DND-41 (cell line): ENCODE measurements at regions not wholly inside any gene's neighbourhood (a gene's known extent, or its start where the extent isn't known, plus 50 kb on each side); places are given as distances from the start of the nearest gene placed in this dataset.
"Not testable (repeated sequence)": the region's sequence is repeated elsewhere in the genome, so short reads cannot be mapped to it uniquely, and the experiment has no call there.

Experiments
- ATAC-seq: fragments of 200-7000 bp; cut with Tn5 transposase; 3 replicates; pipeline ENCODE4 v1.9.1; 2021; ENCODE audit warnings: low read depth; ENCODE audit not compliant: insufficient read depth
- DNase-seq: peaks from one replicate; pipeline ENCODE4 v3.0.0-alpha.2; 2020
- H2AFZ ChIP-seq: 2 replicates; pipeline ENCODE4 v1.6.0; 2012; ENCODE audit warnings: low read depth, low read length
- H3K27ac ChIP-seq: 2 replicates; pipeline ENCODE4 v1.5.1; 2012; ENCODE audit warnings: low read length, inconsistent platforms
- H3K27me3 ChIP-seq: fragments of 200-600 bp; sonication (generic); 2 replicates; pipeline ENCODE4 v1.6.0; 2012; ENCODE audit warnings: low read length, mild to moderate bottlenecking, inconsistent platforms; ENCODE audit not compliant: insufficient read depth, poor library complexity
- H3K36me3 ChIP-seq: 2 replicates; pipeline ENCODE4 v1.5.1; 2012; ENCODE audit warnings: low read length, inconsistent platforms; ENCODE audit not compliant: insufficient read depth
- H3K4me1 ChIP-seq: 2 replicates; pipeline ENCODE4 v1.5.1; 2012; ENCODE audit warnings: mild to moderate bottlenecking, low read length; ENCODE audit not compliant: insufficient read depth
- H3K4me2 ChIP-seq: 2 replicates; pipeline ENCODE4 v1.6.0; 2012; ENCODE audit warnings: mild to moderate bottlenecking, moderate library complexity, low read length, inconsistent platforms; ENCODE audit not compliant: insufficient read depth
- H3K4me3 ChIP-seq, 2 experiments: fragments of 200-600 bp in 1 of 2; shearing (Covaris generic) in 1 of 2; 2 replicates each; pipeline ENCODE4 v1.5.1; 2012 to 2016; ENCODE audit warnings: inconsistent platforms in 2 of 2, low read length in 2 of 2, mild to moderate bottlenecking in 2 of 2, low read depth in 1 of 2, moderate library complexity in 1 of 2
- H3K79me2 ChIP-seq: 2 replicates; pipeline ENCODE4 v1.6.0; 2012; ENCODE audit warnings: low read length, inconsistent platforms; ENCODE audit not compliant: insufficient read depth
- H3K9ac ChIP-seq: 2 replicates; pipeline ENCODE4 v1.6.0; 2012; ENCODE audit warnings: low read depth, mild to moderate bottlenecking, inconsistent platforms, low read length, moderate library complexity
- H3K9me3 ChIP-seq: 2 replicates; pipeline ENCODE4 v1.5.1; 2012; ENCODE audit warnings: low read length, moderate library complexity, mild to moderate bottlenecking, inconsistent platforms; ENCODE audit not compliant: insufficient read depth, severe bottlenecking
- H4K20me1 ChIP-seq: 2 replicates; pipeline ENCODE4 v1.6.0; 2012; ENCODE audit warnings: low read length; ENCODE audit not compliant: insufficient read depth
- EZH2 ChIP-seq: IDR thresholded peaks from 3 replicates; pipeline ENCODE4 v1.6.1; 2012; ENCODE audit warnings: borderline replicate concordance, low read depth, mild to moderate bottlenecking, moderate library complexity, low read length, inconsistent platforms; ENCODE audit not compliant: severe bottlenecking
- TF ChIP-seq, protein P1 (sequence below): IDR thresholded peaks from 2 replicates; pipeline ENCODE4 v1.5.1; 2012; ENCODE audit warnings: borderline replicate concordance, low read length, moderate library complexity, mild to moderate bottlenecking; ENCODE audit not compliant: poor library complexity, severe bottlenecking; ENCODE audit errors: extremely low read depth

- H3K4me1 ChIP-seq: no peaks in the 10 kb centered on the region
- no peaks in the 10 kb centered on the region for H3K9me3 ChIP-seq
- H4K20me1 ChIP-seq: no peaks in the 10 kb centered on the region
- no peaks in the 10 kb centered on the region for H3K36me3 ChIP-seq
- no peak overlapping the region for H3K4me3 ChIP-seq
- no peak for TF ChIP-seq EZH2
- TF ChIP-seq, protein P1, sequence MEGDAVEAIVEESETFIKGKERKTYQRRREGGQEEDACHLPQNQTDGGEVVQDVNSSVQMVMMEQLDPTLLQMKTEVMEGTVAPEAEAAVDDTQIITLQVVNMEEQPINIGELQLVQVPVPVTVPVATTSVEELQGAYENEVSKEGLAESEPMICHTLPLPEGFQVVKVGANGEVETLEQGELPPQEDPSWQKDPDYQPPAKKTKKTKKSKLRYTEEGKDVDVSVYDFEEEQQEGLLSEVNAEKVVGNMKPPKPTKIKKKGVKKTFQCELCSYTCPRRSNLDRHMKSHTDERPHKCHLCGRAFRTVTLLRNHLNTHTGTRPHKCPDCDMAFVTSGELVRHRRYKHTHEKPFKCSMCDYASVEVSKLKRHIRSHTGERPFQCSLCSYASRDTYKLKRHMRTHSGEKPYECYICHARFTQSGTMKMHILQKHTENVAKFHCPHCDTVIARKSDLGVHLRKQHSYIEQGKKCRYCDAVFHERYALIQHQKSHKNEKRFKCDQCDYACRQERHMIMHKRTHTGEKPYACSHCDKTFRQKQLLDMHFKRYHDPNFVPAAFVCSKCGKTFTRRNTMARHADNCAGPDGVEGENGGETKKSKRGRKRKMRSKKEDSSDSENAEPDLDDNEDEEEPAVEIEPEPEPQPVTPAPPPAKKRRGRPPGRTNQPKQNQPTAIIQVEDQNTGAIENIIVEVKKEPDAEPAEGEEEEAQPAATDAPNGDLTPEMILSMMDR: no peak
- no peak overlapping the region for H2AFZ ChIP-seq
- ATAC-seq (no peak), DNase-seq (no peak)
- no peak overlapping the region for H3K9ac ChIP-seq
- H3K4me2 ChIP-seq: no peak overlapping the region
- no peaks in the 10 kb centered on the region for H3K79me2 ChIP-seq
- H3K27me3 ChIP-seq: no peaks in the 10 kb centered on the region
- no peak overlapping the region for H3K27ac ChIP-seq
These were observed 138.6 kb upstream of the RASA1 start for GRCh38 chr5:87129046-87129445.

- Histone ChIP-seq H3K27me3 (no peaks in the 10 kb centered on the region), H3K27ac (no peak overlapping the region), H3K9ac (no peak overlapping the region), H2AFZ (no peak overlapping the region), H3K36me3 (no peaks in the 10 kb centered on the region), H3K9me3 (no peaks in the 10 kb centered on the region), H3K4me2 (no peak overlapping the region), H3K4me3 (no peak overlapping the region), H3K4me1 (no peaks in the 10 kb centered on the region), H3K79me2 (no peaks in the 10 kb centered on the region), H4K20me1 (no peaks in the 10 kb centered on the region)
- no peak for DNase-seq
- TF ChIP-seq EZH2: no peak
- TF ChIP-seq, protein P1: no peak
- no peak for ATAC-seq
These were observed 135.0 kb upstream of the RASA1 start for GRCh38 chr5:87132696-87133095.

DNA sequence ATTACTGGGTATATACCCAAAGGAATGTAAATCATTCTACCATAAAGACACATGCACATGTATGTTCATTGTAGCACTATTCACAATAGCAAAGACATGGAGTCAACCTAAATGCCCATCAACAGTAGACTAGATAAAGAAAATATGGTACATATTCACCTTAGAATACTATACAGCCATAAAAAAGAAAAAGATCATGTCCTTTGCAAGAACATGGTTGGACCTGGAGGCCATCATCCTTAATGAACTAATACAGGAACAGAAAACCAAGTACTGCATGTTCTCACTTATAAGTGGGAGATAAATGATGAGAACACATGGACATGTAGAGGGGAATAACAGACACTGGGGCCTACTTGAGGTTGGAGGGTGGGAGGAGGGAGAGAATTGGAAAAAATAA lies 133.2 kb upstream of the RASA1 start:
- ATAC-seq, H3K79me2 ChIP-seq, H2AFZ ChIP-seq, H4K20me1 ChIP-seq, H3K27ac ChIP-seq, H3K36me3 ChIP-seq, H3K4me2 ChIP-seq, DNase-seq, H3K4me1 ChIP-seq, H3K9ac ChIP-seq, H3K27me3 ChIP-seq, H3K4me3 ChIP-seq, H3K9me3 ChIP-seq: not testable (repeated sequence)

- H3K4me3 ChIP-seq: no peak overlapping the region
- no peak overlapping the region for H3K4me2 ChIP-seq
- no peak overlapping the region for H2AFZ ChIP-seq
- H3K9me3 ChIP-seq: no peaks in the 10 kb centered on the region
- H3K27ac ChIP-seq: no peak overlapping the region
- H3K4me1 ChIP-seq: no peaks in the 10 kb centered on the region
- H3K27me3 ChIP-seq: no peaks in the 10 kb centered on the region
- no peaks in the 10 kb centered on the region for H3K79me2 ChIP-seq
- ATAC-seq (no peak), DNase-seq (no peak)
- no peak for TF ChIP-seq EZH2
- TF ChIP-seq, protein P1: no peak
- H4K20me1 ChIP-seq: no peaks in the 10 kb centered on the region
- no peak overlapping the region for H3K9ac ChIP-seq
- no peaks in the 10 kb centered on the region for H3K36me3 ChIP-seq
These were observed 131.6 kb upstream of the RASA1 start for GRCh38 chr5:87136096-87136495.
